Retinal pigment epithelial cell (primary cell): ENCODE measurements at regions not wholly inside any gene's neighbourhood (a gene's known extent, or its start where the extent isn't known, plus 50 kb on each side); places are given as distances from the start of the nearest gene placed in this dataset.

Experiments used
- DNase-seq: peaks from one replicate; pipeline ENCODE4 v3.0.0-alpha.2; 2010; ENCODE audit warnings: low read depth
- H3K4me3 ChIP-seq: 2 replicates; pipeline ENCODE4 v1.5.1; 2011; ENCODE audit warnings: mild to moderate bottlenecking, low read length, control low read depth, moderate library complexity
- CTCF ChIP-seq: conservative IDR thresholded peaks from 2 replicates; pipeline ENCODE4 v1.5.1; 2011; ENCODE audit warnings: low read depth, low read length, control low read depth, inconsistent platforms

GRCh38 chr5:102595332-102595731 is 96.5 kb upstream of the SLCO6A1 start:
- no peak for TF ChIP-seq CTCF
- DNase-seq, result no peak
- no peak overlapping the region for H3K4me3 ChIP-seq

GRCh38 chr5:102596113-102596512 is 97.3 kb upstream of the SLCO6A1 start:
- DNase-seq, result no peak
- H3K4me3 ChIP-seq, result no peak overlapping the region
- no peak for TF ChIP-seq CTCF

GRCh38 chr5:102596951-102597350 is 98.2 kb upstream of the SLCO6A1 start:
- no peak for TF ChIP-seq CTCF
- DNase-seq, result no peak
- no peak overlapping the region for H3K4me3 ChIP-seq

DNA sequence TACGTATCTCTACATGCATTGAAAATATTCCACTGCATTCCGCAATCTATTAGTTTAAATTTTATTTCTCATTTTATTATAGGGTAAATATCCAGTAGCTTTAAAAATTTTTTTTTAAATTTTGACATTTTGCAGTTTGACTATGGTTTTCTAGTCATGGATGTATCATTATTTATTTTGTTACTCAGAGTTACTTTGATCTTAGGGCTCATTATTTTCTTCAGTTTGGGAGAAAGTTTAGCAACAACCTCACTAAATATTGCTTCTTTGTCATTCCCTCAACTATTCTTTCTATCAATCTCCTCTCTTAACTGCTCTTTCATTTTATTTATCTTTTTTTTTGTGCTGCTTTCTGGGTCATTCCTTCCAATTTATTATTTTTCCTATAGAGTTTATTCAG is 100.5 kb upstream of the SLCO6A1 start:
- TF ChIP-seq CTCF, result no peak
- H3K4me3 ChIP-seq, result no peak overlapping the region
- DNase-seq, result no peak

- no peak for DNase-seq
Measured at GRCh38 chr5:102600964-102601363, 102.2 kb upstream of the SLCO6A1 start.

DNA sequence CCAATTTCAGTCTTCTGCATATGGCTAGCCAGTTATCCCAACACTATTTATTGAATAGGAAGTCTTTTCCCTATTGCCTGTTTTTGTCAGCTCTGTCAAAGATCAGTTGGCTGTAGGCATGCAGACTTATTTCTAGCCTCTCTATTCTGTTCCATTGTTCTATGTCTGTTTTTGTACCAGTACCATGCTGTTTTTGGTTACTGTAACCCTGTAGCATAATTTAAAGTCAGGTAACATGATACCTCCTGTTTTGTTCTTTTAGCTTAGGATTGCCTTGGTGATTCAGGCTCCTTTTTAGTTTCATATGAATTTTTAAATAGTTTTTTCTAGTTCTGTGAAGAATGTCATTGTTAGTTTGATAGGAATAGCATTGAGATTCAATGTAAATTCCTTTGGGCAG is 104.9 kb upstream of the SLCO6A1 start:
- no peak for TF ChIP-seq CTCF
- DNase-seq, result no peak
- H3K4me3 ChIP-seq, result no peak overlapping the region

More at GRCh38 chr5:102600964-102601363, 102.2 kb upstream of the SLCO6A1 start:
- H3K4me3 ChIP-seq, result no peak overlapping the region
- TF ChIP-seq CTCF, result no peak

GRCh38 chr5:102608414-102608813 is 109.6 kb upstream of the SLCO6A1 start:
- DNase-seq, result no peak
- no peak for TF ChIP-seq CTCF
- no peak overlapping the region for H3K4me3 ChIP-seq
